GM18909 (cell line): ENCODE measurements at regions not wholly inside any gene's neighbourhood (a gene's known extent, or its start where the extent isn't known, plus 50 kb on each side); places are given as distances from the start of the nearest gene placed in this dataset.

Experiments used
- ATAC-seq: cut with Tn5 transposase; IDR thresholded peaks from one replicate; pipeline ENCODE4 v1.9.1; 2021; ENCODE audit warnings: mild to moderate bottlenecking; ENCODE audit not compliant: unreplicated experiment, poor library complexity

DNA sequence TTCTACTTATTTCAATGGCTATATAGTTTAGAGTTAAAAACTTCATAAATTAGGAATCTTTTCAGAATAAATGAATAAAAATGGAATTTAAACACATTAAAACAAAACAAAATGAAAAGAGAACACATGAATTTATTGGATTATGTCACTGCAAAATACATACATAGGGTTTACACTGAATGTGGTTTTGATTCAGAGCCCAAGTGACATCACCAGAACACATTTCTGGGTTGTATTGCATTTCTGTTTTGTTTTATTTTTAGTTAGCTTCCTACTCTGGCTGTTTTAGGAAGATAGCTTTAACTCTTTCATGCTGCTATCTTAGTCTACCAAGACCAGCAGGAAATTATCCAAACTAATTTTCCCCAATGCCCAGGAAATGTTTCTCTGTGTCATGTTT lies 1935.0 kb downstream of the EFNA5 start:
- no peak for ATAC-seq

- ATAC-seq, result no peak
Measured at GRCh38 chr5:105730982-105731381, 1939.8 kb downstream of the EFNA5 start.

- no peak for ATAC-seq
Measured at GRCh38 chr5:105726093-105726492, 1944.6 kb downstream of the EFNA5 start.

DNA sequence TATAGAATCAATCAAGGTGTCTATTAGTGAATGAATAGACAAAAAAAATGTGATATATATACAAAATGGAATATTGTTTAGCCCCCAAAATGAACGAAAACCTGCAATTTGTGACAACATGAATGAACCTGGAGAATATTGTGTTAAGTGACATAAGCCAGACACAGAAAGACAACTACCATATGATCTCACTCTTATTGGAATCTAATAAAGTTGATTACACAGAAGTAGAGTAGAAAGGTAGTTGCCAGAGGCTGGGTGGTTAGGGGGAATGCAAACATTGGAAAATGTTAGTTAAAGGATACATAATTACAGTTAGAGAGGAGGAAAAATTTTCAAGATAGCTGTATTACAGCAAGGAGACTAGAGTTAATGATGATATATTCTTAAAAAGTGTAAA lies 1962.3 kb downstream of the EFNA5 start:
- no peak for ATAC-seq

DNA sequence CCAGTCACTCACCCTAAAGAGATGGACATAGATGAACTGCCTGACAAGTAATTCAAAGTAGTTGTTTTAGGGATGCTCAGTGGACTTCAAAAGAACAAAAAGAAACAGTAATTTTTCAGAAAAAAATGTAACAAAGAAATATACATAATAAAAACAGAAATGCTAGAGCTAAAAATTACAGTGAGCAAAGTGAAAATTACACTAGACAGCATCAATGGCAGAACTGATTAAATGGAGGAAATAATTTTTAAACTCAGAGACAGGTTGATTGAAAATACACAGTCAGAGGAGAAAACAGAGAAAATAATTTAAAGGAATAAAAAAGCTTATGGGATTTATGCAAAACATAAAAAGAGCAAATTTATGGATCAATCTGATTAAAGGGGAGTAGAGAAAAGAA lies 1968.4 kb downstream of the EFNA5 start:
- no peak for ATAC-seq

- ATAC-seq, result no peak
Measured at GRCh38 chr5:105696440-105696839, 1974.3 kb downstream of the EFNA5 start.

DNA sequence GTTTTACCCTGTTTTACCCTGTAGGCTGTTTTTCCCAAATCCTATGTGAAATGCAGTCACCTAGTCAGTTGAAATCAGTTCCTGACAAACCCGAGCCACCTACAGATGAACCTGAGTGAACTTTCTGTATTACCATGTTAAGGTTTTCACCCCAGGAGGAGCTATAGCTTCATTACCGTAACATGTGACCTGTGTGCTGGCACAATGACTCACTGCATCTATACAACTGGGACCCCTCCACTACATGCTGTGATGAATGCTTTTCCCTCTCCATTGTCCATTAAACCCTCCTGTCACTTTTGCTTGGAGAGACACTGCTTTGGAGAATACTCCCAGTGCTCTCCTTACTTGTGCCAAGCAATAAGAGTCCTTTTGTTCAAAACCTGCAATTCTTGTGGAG lies 1974.8 kb downstream of the EFNA5 start:
- ATAC-seq, result no peak

GRCh38 chr5:105689596-105689995 lies 1981.1 kb downstream of the EFNA5 start:
- ATAC-seq, result no peak

GRCh38 chr5:105688227-105688792 lies 1982.4 kb downstream of the EFNA5 start:
- ATAC-seq, result no peak

GRCh38 chr5:105687493-105687892 lies 1983.2 kb downstream of the EFNA5 start:
- no peak for ATAC-seq

GRCh38 chr5:105685884-105686283 lies 1984.9 kb downstream of the EFNA5 start:
- no peak for ATAC-seq

- no peak for ATAC-seq
Measured at GRCh38 chr5:105684799-105685198, 1985.9 kb downstream of the EFNA5 start.

DNA sequence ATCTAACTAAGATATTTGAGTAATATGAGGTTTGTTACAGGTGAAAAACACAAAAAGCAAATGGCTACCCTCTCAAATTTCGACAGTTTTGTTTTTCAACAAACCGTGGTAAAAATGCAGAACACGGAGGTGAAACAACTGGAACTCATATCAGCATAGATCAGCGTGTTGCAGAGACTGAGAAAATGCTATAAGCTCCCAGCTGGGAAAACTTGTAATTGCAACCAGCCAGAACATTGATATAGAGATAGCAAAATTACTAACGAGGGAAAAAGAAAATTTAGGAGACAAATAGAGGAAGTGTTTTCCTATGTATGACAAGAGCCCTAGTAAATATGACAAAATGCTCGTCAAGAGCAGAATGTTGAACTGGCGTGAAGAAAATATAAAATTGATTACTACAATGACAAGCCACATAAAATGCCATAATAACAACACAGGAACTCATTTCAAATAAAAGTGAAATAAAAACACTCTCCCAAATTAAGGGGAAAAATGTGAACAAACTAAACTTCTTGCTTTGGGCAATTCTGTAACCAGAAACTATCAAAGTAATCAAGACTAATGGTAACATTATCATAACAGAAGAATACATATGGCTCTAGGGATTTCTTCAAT lies 1989.8 kb downstream of the EFNA5 start:
- no peak for ATAC-seq

DNA sequence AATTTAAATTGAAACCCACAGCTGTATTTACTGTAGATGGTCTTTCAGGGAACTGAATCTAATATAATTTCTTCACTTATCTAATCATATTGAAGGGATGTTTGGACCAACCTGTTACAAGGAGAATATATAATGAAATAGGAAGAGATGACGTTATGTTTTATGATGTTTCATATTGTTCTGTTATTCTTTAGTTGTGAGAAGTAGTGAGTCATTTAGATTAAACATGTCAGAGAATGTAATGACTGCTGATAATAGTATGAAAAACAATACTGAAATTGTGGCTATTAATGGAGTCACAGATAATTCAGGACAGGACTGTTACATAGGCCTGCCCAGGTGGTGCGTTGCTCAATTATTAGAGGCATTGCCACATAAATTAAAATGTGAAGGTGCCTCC lies 1993.4 kb downstream of the EFNA5 start:
- no peak for ATAC-seq

DNA sequence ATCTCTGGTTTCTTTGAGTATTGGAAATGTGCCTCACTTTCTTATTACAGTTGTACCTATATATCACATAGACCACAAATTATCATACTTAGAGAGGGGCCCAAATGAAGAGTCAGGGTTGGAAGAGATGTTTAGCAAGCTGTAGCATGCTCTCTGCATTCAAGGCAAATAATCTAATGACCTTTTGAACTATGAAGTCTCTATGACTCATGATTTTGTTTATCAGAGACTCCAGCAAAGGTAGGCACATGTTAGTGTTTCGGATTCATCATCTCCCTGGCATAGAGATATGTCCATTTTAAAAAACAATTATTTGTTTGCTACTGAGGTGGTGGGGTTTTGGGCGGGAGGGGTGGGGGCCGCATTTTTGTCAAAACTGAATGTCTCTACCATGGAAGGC lies 2000.1 kb downstream of the EFNA5 start:
- ATAC-seq, result no peak

- ATAC-seq, result no peak
Measured at GRCh38 chr5:105663671-105664070, 2007.1 kb downstream of the EFNA5 start.

GRCh38 chr5:105659396-105659795 lies 2011.3 kb downstream of the EFNA5 start:
- ATAC-seq, result no peak

DNA sequence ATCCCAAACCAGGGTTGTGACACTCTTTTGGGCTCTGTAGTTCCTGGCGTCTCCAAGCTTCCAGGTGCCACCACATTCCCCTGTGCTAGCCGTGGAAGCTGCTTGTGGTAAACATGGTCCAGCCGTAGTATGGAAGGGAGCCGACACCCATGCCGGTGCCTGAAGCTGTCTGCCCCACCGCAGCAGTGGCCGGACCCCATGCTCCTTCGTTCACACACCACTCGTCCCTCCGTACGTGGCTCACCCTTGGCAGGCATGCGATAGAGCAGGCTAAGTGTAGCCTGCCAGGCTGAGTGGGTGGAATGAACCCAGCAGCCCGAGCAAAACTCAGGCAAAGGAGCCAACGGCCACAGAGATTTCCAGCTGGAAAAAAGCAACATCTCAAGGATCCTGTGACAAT lies 2030.4 kb downstream of the EFNA5 start:
- no peak for ATAC-seq

- no peak for ATAC-seq
Measured at GRCh38 chr5:105639511-105639910, 2031.2 kb downstream of the EFNA5 start.

DNA sequence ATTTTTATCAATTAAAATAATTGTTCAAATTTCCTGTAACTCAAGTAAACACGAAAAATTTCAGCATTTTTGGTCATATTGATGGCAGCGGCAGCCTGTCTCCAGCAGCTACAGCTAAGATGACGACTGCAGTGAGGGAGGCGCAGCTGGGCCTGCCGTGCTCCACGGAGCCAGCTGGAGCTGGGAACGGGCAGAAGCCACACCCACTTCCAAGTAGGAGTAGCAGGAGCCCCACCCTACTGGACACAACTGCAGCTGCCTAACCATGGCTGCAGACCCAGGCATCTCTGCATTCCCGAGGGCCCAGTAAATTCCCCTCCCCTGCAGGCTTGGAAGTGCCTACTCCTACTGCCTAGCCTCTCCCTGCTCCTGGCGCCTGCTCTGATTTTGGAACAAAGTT lies 2031.7 kb downstream of the EFNA5 start:
- ATAC-seq, result no peak

- no peak for ATAC-seq
Measured at GRCh38 chr5:105638437-105638836, 2032.3 kb downstream of the EFNA5 start.

DNA sequence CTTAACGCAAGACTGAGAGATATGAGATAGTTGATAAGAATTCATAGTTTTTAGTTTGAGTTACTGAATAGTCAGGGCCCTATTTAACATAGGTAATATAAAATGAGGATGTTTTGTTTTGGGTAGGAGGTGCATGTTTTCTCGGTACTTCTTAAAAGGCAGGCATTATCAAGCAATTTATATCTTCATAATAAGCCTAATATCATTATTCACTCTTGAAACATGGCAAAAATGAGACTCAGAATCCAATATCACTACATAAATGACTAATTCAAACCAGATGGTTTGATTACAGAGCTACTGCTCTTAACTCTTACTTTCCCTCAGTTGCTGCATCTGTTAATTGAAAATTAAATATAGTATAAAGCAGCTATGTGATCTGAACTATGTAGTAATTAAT lies 2038.7 kb downstream of the EFNA5 start:
- no peak for ATAC-seq

DNA sequence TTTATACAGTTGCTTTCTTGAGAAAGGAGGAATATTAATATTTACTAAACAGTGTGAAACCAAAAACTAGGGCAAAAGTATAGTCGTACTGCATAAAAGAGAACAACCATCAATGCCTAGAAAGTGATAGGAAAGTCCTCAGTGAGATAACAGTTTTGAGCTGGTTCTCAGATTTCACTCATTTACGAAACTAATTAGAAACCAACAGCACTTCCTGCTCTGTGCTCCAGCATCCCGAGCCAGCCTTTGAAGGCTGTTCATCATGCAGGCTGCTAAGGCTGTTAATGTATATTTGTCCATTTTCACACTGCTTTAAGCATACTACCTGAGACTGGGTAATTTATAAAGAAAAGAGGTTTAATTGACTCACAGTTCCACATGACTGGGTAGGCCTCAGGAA lies 2039.9 kb downstream of the EFNA5 start:
- ATAC-seq, result no peak
